ENCODE measurements at regions not wholly inside any gene's neighbourhood (a gene's known extent, or its start where the extent isn't known, plus 50 kb on each side); places are given as distances from the start of the nearest gene placed in this dataset.

DNA sequence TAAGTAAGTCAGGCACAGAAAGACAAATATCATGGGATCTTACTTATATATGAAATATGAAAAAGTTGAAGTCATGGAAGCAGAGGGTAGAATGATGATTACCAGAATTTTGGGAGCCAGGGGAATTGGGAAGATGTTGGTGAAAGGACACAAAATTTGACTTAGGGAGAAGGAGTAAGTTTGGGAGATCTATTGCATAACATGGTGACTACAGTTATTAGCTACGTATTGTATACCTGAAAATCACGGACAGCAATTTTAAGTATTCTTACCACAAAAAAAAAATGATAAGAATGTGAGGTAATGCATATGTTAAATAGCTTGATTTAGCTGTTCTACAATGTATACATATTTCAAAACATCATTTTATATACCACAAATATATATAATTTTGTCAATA, 94.2 kb upstream of the COL5A2 start:
- no peak overlapping the region for H3K4me3 ChIP-seq (ENCODE audit: low read length)
- no peak overlapping the region for H3K9ac ChIP-seq (ENCODE audit: low read length)
- H3K27ac ChIP-seq (ENCODE audit: low read length) = no peak overlapping the region
- H3K27me3 ChIP-seq (ENCODE audit: control insufficient read depth, insufficient read depth, low read length) = no peaks in the 10 kb centered on the region
- H3K9me3 ChIP-seq (ENCODE audit: control insufficient read depth, low read depth, low read length) = no peaks in the 10 kb centered on the region
- no peaks in the 10 kb centered on the region for H3K36me3 ChIP-seq (ENCODE audit: control insufficient read depth, low read depth, low read length)
- no peaks in the 10 kb centered on the region for H3K4me1 ChIP-seq (ENCODE audit: control insufficient read depth, low read depth, low read length)

DNA sequence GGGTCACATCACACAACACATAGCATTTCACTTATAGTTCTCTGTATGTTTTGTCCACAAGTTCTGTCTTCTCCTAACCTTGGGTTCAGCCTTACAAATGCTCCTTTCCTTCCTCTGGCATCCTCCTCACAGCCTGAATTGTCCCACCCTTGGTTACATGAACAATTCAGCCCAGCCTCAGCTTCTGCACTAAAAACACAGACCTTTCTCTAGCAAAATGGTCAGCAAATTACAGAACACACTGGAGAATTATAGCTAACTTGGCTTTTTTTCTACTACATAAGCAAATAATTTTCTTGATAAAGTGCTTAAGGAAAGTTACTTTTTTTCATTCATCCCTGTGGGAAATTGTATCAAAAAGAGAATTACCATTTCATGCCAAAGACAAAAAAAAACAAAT, 94.8 kb upstream of the COL5A2 start:
- Histone ChIP-seq H3K9me3 (ENCODE audit: control insufficient read depth, low read depth, low read length) (no peaks in the 10 kb centered on the region), H3K4me1 (ENCODE audit: control insufficient read depth, low read depth, low read length) (no peaks in the 10 kb centered on the region), H3K27ac (ENCODE audit: low read length) (no peak overlapping the region), H3K27me3 (ENCODE audit: control insufficient read depth, insufficient read depth, low read length) (no peaks in the 10 kb centered on the region), H3K36me3 (ENCODE audit: control insufficient read depth, low read depth, low read length) (no peaks in the 10 kb centered on the region), H3K4me3 (ENCODE audit: low read length) (no peak overlapping the region), H3K9ac (ENCODE audit: low read length) (no peak overlapping the region)

DNA sequence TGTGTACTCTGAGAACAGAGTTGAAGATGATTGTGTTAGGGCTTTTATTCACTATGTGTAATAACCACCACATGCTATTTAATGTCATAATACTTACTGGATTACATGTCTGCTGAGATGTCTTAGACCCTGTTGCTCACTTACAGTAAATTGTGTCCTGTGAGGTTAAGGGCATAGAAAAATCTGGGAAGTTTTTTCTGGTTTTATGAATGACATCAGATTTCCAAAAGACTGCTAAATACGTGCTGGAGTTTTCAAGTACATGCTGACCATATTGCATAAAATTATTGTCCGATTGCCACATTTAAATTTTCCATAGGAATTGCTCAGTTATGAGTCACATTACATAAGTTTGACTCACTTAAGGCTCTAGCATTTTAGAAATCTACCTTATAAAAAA, 96.7 kb upstream of the COL5A2 start:
- Histone ChIP-seq H3K9me3 (ENCODE audit: control insufficient read depth, low read depth, low read length) (no peaks in the 10 kb centered on the region), H3K27me3 (ENCODE audit: control insufficient read depth, insufficient read depth, low read length) (no peaks in the 10 kb centered on the region), H3K4me1 (ENCODE audit: control insufficient read depth, low read depth, low read length) (no peaks in the 10 kb centered on the region), H3K27ac (ENCODE audit: low read length) (no peak overlapping the region), H3K36me3 (ENCODE audit: control insufficient read depth, low read depth, low read length) (no peaks in the 10 kb centered on the region), H3K9ac (ENCODE audit: low read length) (no peak overlapping the region), H3K4me3 (ENCODE audit: low read length) (no peak overlapping the region)

DNA sequence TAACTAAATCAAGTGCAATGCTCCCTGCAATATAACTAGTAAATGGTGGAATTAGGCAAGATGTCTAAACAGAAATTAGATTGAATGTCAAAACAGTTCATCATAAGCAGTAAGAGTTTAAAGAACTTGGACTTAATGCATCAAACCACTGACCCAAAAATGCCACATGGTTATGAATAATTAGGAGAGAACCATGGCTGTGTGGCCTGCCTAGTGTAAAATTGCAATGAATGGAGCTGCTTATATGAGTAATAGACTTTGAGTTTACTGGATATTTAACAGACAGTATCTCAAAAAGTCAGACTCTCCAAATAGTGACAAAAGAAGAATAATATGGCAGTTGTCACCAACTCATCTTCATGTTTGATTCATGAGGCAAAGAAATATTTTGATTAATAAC, 101.6 kb upstream of the COL5A2 start:
- H3K9ac ChIP-seq (ENCODE audit: low read length) = no peak overlapping the region
- H3K4me3 ChIP-seq (ENCODE audit: low read length) = no peak overlapping the region
- H3K36me3 ChIP-seq (ENCODE audit: control insufficient read depth, low read depth, low read length) = no peaks in the 10 kb centered on the region
- H3K27ac ChIP-seq (ENCODE audit: low read length) = no peak overlapping the region
- no peaks in the 10 kb centered on the region for H3K4me1 ChIP-seq (ENCODE audit: control insufficient read depth, low read depth, low read length)
- H3K27me3 ChIP-seq (ENCODE audit: control insufficient read depth, insufficient read depth, low read length) = no peaks in the 10 kb centered on the region
- no peaks in the 10 kb centered on the region for H3K9me3 ChIP-seq (ENCODE audit: control insufficient read depth, low read depth, low read length)

DNA sequence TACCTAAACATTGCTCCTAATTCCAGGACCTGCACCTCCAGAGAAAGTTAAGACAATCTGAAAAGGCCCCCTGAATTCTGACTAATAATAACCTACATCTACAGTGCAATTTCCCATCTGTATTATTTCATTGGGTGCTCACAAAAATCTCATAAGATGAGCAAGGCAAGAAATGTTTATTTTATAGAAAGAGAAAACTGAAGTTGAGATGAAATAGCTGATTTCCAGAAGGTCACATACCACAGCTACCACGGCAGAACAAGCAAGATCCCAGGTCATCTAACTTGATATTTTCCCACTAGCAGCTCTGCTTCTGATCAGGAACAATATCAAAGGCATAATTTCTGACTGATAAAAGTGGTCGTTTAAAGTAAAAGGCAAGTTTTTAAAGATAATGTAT, 105.8 kb upstream of the COL5A2 start:
- no peak overlapping the region for H3K27ac ChIP-seq (ENCODE audit: low read length)

DNA sequence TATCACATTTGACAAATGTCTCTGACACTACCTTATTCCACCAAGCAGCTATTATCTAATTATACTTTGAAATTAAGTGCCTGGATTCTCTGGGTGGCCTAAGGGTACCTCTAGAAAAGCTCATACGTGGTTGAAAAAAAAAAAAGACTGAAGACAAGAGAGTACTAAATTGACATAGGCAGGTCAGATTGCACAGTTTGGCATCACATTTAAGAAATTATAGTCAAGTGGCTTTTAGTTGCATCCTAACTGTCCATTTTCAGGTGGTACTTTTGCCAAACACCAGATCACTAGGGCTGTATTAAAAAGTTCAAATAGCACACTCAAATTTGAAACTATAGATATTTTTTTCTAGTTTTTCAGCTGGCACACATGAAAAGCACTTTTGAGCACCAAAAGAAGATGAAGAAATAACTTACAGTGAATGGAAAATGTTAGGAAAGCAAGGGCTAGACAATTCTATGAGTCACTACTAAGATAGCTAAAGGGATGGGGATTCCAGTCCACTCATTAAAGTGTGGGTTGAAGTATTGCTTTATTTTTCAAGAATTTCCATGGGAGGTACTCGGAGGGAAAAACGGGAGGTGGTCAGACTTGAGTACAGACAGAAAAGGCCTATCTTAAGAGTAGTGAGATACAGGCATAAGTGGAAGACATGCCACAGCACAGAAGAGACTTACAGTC, 106.5 kb upstream of the COL5A2 start:
- Histone ChIP-seq H3K4me3 (ENCODE audit: low read length) (no peak overlapping the region), H3K4me1 (ENCODE audit: control insufficient read depth, low read depth, low read length) (peaks cover 9% of the 10 kb centered on the region), H3K36me3 (ENCODE audit: control insufficient read depth, low read depth, low read length) (no peaks in the 10 kb centered on the region), H3K27me3 (ENCODE audit: control insufficient read depth, insufficient read depth, low read length) (no peaks in the 10 kb centered on the region), H3K9ac (ENCODE audit: low read length) (no peak overlapping the region), H3K27ac (ENCODE audit: low read length) (no peak overlapping the region), H3K9me3 (ENCODE audit: control insufficient read depth, low read depth, low read length) (no peaks in the 10 kb centered on the region)

More for the DNA sequence above, 105.8 kb upstream of the COL5A2 start:
- H3K36me3 ChIP-seq (ENCODE audit: control insufficient read depth, low read depth, low read length) = no peaks in the 10 kb centered on the region
- no peaks in the 10 kb centered on the region for H3K9me3 ChIP-seq (ENCODE audit: control insufficient read depth, low read depth, low read length)
- no peak overlapping the region for H3K9ac ChIP-seq (ENCODE audit: low read length)
- H3K4me1 ChIP-seq (ENCODE audit: control insufficient read depth, low read depth, low read length) = peaks cover 9% of the 10 kb centered on the region
- H3K27me3 ChIP-seq (ENCODE audit: control insufficient read depth, insufficient read depth, low read length) = no peaks in the 10 kb centered on the region
- no peak overlapping the region for H3K4me3 ChIP-seq (ENCODE audit: low read length)

DNA sequence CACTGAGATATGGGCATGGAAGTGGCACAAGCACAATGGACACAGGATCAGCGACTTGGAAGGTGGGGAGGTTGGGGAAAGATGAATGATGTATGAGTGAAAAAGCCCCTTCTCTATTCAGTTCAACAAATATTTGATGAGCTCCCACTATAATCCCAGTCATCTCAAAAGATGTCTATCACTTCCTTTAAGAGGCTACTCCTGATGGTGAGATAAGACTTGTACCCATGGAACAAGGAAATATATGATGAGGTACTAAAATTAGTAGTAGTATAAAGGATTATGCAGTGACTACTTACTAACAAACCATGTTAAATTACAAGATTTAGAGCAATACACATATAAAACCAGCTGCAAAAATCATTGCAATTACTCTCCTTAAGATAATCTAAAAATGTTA, 107.8 kb upstream of the COL5A2 start:
- H3K9ac ChIP-seq (ENCODE audit: low read length) = no peak overlapping the region
- no peaks in the 10 kb centered on the region for H3K36me3 ChIP-seq (ENCODE audit: control insufficient read depth, low read depth, low read length)
- no peak overlapping the region for H3K4me3 ChIP-seq (ENCODE audit: low read length)
- peaks cover 9% of the 10 kb centered on the region for H3K4me1 ChIP-seq (ENCODE audit: control insufficient read depth, low read depth, low read length)
- H3K9me3 ChIP-seq (ENCODE audit: control insufficient read depth, low read depth, low read length) = no peaks in the 10 kb centered on the region
- H3K27ac ChIP-seq (ENCODE audit: low read length) = no peak overlapping the region
- H3K27me3 ChIP-seq (ENCODE audit: control insufficient read depth, insufficient read depth, low read length) = no peaks in the 10 kb centered on the region

DNA sequence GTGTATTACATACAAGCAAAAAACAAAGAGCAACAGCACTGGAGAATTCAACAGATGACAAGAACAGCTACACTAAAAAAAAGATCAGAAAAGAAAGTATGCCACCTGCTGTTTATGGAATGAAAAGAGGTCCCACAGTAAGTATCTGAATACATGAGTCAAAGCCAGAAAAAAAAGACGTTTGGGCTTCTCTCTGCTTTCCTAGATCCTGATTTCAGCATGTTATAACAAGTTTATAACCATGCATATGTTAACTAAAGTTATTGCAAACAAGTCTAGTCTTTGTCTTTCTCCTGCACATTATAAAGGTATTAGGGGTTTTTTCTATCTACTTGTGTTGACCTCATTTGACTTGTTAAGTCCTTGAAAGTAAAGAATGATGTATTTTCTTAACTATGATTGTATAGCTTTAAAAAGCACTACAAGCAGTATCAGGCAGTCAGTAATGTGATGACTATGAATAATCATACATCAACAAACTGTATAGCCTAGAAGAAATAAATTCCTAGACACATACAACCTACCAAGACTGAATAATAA, 108.5 kb upstream of the COL5A2 start:
- Histone ChIP-seq H3K36me3 (ENCODE audit: control insufficient read depth, low read depth, low read length) (no peaks in the 10 kb centered on the region), H3K4me1 (ENCODE audit: control insufficient read depth, low read depth, low read length) (peaks cover 9% of the 10 kb centered on the region), H3K27ac (ENCODE audit: low read length) (no peak overlapping the region), H3K27me3 (ENCODE audit: control insufficient read depth, insufficient read depth, low read length) (no peaks in the 10 kb centered on the region), H3K9ac (ENCODE audit: low read length) (no peak overlapping the region), H3K9me3 (ENCODE audit: control insufficient read depth, low read depth, low read length) (no peaks in the 10 kb centered on the region), H3K4me3 (ENCODE audit: low read length) (no peak overlapping the region)

DNA sequence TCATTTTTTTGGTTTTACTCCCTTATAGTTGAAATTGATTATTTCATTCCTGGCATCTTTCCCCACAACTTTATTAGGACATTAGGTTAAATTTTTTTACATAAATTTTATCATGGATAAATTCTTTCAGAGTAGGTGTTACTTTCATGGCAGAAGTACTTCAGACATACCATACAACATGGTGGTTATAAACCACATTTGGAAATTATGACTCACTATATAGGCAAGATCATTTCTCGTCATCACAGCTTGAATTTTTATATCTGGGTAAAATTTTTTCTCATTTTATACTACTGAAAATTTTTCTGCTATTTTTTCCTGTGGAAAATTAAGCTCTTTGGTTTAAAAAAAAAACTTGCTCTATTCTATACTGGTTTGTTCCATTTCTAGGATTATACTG, 111.9 kb upstream of the COL5A2 start:
- Histone ChIP-seq H3K27ac (ENCODE audit: low read length) (no peak overlapping the region), H3K9ac (ENCODE audit: low read length) (no peak overlapping the region), H3K27me3 (ENCODE audit: control insufficient read depth, insufficient read depth, low read length) (no peaks in the 10 kb centered on the region), H3K4me1 (ENCODE audit: control insufficient read depth, low read depth, low read length) (peaks cover 9% of the 10 kb centered on the region), H3K9me3 (ENCODE audit: control insufficient read depth, low read depth, low read length) (no peaks in the 10 kb centered on the region), H3K4me3 (ENCODE audit: low read length) (no peak overlapping the region), H3K36me3 (ENCODE audit: control insufficient read depth, low read depth, low read length) (no peaks in the 10 kb centered on the region)

DNA sequence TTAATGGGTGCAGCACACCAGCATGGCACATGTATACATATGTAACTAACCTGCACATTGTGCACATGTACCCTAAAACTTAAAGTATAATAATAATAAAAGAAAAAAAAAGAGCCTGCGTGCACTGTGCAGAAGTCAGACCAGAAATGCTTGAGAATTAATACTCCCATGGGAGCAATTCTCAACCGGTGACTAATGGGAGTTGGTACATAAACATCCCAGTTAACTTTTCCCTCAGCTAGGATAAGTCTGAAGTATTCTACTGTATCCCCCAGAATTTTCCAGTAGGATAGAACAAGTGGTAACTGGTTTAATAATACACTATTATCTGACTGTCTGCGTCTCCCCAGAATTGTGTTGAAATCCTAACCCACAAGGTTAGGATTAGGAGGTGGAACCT, 113.6 kb upstream of the COL5A2 start:
- H3K27me3 ChIP-seq (ENCODE audit: control insufficient read depth, insufficient read depth, low read length) = no peaks in the 10 kb centered on the region
- no peaks in the 10 kb centered on the region for H3K9me3 ChIP-seq (ENCODE audit: control insufficient read depth, low read depth, low read length)
- no peak overlapping the region for H3K27ac ChIP-seq (ENCODE audit: low read length)
- no peak overlapping the region for H3K9ac ChIP-seq (ENCODE audit: low read length)
- H3K36me3 ChIP-seq (ENCODE audit: control insufficient read depth, low read depth, low read length) = no peaks in the 10 kb centered on the region
- no peak overlapping the region for H3K4me3 ChIP-seq (ENCODE audit: low read length)
- H3K4me1 ChIP-seq (ENCODE audit: control insufficient read depth, low read depth, low read length) = peaks cover 2% of the 10 kb centered on the region

DNA sequence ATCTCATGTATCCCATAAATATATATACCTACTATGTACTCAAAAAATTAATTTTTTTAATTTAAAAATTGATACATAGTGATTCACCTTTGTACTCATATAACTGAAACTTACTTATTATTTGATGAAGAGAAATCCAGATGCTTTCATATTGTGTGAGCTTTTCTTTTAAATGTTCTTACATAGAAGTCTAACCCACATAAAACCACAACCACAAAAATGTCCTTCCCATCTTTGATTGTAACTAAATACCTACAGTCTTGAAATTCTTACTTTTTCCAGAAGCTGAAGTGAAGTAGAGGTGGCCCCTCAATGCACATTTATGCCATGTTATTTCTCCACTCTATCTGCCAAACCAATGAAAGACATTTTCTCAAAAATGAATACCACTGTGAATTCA, 117.9 kb upstream of the COL5A2 start:
- no peaks in the 10 kb centered on the region for H3K27me3 ChIP-seq (ENCODE audit: control insufficient read depth, insufficient read depth, low read length)

DNA sequence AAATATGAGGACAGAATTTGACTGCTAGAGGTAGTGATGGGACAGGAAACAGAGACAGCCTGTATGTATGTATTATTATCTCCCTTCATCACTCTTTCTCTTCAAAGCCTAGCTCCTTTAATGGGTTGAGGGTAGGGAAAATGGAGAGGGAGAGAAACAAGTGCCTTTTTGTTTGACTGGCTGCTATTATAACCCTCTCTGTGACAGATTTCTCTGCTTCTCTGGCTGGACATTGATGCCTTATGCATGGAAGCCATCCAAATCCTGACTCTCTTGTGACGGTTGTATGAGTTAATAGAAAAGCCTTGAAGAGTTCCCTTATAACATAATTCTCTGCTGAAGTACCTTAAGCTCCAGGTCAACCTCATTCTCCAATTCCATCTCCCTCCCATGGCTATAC, 118.5 kb upstream of the COL5A2 start:
- Histone ChIP-seq H3K36me3 (ENCODE audit: control insufficient read depth, low read depth, low read length) (no peaks in the 10 kb centered on the region), H3K9me3 (ENCODE audit: control insufficient read depth, low read depth, low read length) (no peaks in the 10 kb centered on the region), H3K4me1 (ENCODE audit: control insufficient read depth, low read depth, low read length) (no peaks in the 10 kb centered on the region), H3K27me3 (ENCODE audit: control insufficient read depth, insufficient read depth, low read length) (no peaks in the 10 kb centered on the region), H3K4me3 (ENCODE audit: low read length) (no peak overlapping the region), H3K27ac (ENCODE audit: low read length) (no peak overlapping the region), H3K9ac (ENCODE audit: low read length) (no peak overlapping the region)

More for the DNA sequence above, 117.9 kb upstream of the COL5A2 start:
- Histone ChIP-seq H3K9ac (ENCODE audit: low read length) (no peak overlapping the region), H3K27ac (ENCODE audit: low read length) (no peak overlapping the region), H3K4me3 (ENCODE audit: low read length) (no peak overlapping the region), H3K4me1 (ENCODE audit: control insufficient read depth, low read depth, low read length) (no peaks in the 10 kb centered on the region), H3K36me3 (ENCODE audit: control insufficient read depth, low read depth, low read length) (no peaks in the 10 kb centered on the region), H3K9me3 (ENCODE audit: control insufficient read depth, low read depth, low read length) (no peaks in the 10 kb centered on the region)

All from iPS-18a (cell line).